Stomach (tissue), 8 donors: ENCODE measurements at regions not wholly inside any gene's neighbourhood (a gene's known extent, or its start where the extent isn't known, plus 50 kb on each side); places are given as distances from the start of the nearest gene placed in this dataset.

Experiments
- DNase-seq, 2 donors: peaks; one replicate each; pipeline versions ENCODE4 v3.0.0 to v3.0.0-alpha.2; 2013 to 2019
- H3K27ac ChIP-seq, 5 donors: fragments of 200-600 bp in 4 of 5; sonication (generic) in 4 of 5; one replicate each; pipeline ENCODE4 v1.5.1; 2013 to 2019; ENCODE audit warnings: mild to moderate bottlenecking in 1 of 5, moderate library complexity in 1 of 5
- H3K27me3 ChIP-seq, 3 donors: fragments of 200-600 bp; sonication (generic); one replicate each; pipeline ENCODE4 v1.5.1; 2017 to 2019; ENCODE audit warnings: mixed run types in 1 of 3
- H3K36me3 ChIP-seq, 4 donors: fragments of 200-600 bp; sonication (generic); 1 replicate in 3 of 4; 2 replicates in 1 of 4; pipeline ENCODE4 v1.5.1; 2016 to 2019
- H3K4me1 ChIP-seq, 4 donors: fragments of 200-600 bp; sonication (generic); one replicate each; pipeline ENCODE4 v1.5.1; 2016 to 2019
- H3K4me3 ChIP-seq, 4 donors: fragments of 200-600 bp; sonication (generic) in 3 of 4; one replicate each; pipeline ENCODE4 v1.5.1; 2016 to 2019; ENCODE audit warnings: mild to moderate bottlenecking in 1 of 4
- H3K9me3 ChIP-seq, 4 donors: fragments of 200-600 bp; sonication (generic); one replicate each; pipeline ENCODE4 v1.5.1; 2016 to 2019
- CTCF ChIP-seq, 7 experiments: fragments of 450-650 bp in 4 of 7; fragments of 200-600 bp in 3 of 7; sonication (generic) in 3 of 7; IDR thresholded peaks; one replicate each; pipeline ENCODE4 v1.5.1; 2016 to 2019; ENCODE audit warnings: antibody characterized with exemption in 7 of 7, control low read depth in 2 of 7, mild to moderate bottlenecking in 1 of 7
- EP300 ChIP-seq: sonication (generic); formaldehyde crosslinking; IDR thresholded peaks from one replicate; pipeline ENCODE4 v1.6.1; 2017; ENCODE audit warnings: antibody characterized with exemption
- POLR2A ChIP-seq, 4 donors: fragments of 450-650 bp; IDR thresholded peaks; one replicate each; pipeline ENCODE4 v1.6.1; 2016; ENCODE audit warnings: antibody characterized with exemption in 4 of 4, control low read depth in 2 of 4, mild to moderate bottlenecking in 1 of 4, moderate library complexity in 1 of 4
- POLR2AphosphoS5 ChIP-seq, 3 donors: sonication (generic); formaldehyde crosslinking; IDR thresholded peaks; one replicate each; pipeline ENCODE4 v1.6.1; 2016; ENCODE audit warnings: antibody characterized with exemption in 3 of 3
- WGBS, 5 donors: extraction: QIAGEN DNeasy Blood & Tissue Kit in 3 of 5; methylation state at CpG; one replicate each; pipeline versions ENCODE4 v1.1.5 to v1.1.7; 2013 to 2018; 5-methylcytosine and 5-hydroxymethylcytosine counted together
- intact Hi-C: fragments of 100-400 bp; cut with DNase I; formaldehyde crosslinking; loops from one replicate; pipeline ENCODE4 v1.15.1; 2023; ENCODE audit warnings: low total_unique reads
- donor health status: healthy with polysubstance abuse.
- donor health status: Bipolar disorder and iron deficiency.
- donor health status: healthy.

DNA sequence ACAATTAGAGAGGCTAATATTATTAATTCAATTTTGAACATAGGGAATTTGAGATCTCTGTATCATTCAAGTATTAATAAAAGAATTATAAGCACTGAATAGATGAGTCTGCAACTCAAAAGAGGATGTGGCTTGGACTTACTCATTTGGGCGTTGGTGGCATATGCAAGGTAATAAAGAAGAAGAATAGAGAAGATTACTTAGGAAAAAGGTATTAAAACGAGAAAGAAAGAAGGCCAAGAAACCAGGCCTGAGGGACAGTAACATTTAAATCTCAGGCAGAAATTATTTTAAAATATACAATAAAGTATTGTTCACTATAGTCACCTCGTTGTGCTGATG, 383.0 kb upstream of the INTU start:
- H3K27me3 ChIP-seq: no peaks in the 10 kb centered on the region
- TF ChIP-seq POLR2A (IDR thresholded peaks at IDR 0.05) (no peak), CTCF (IDR thresholded peaks at IDR 0.05) (no peak), POLR2AphosphoS5 (IDR thresholded peaks at IDR 0.05) (no peak), EP300 (no peak)
- intact Hi-C loops: no loop called here

DNA sequence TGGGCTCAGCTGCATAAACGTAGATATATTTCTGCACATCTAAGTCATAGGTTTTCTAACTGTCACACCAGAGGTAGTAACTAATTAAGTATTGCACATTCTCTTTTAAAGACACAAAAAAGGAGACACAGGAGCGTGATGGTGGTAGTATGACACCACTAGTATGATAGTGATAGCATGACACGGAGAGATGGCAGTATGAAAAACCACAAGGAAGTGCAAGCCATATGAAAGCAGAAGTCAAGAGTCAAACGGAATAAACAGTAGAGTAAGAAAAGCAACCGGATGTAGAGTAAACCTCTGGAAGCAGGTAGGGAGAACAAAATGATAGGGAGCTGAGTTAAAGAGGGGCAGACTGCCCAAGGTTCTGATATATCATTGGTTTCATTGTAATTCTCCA, 382.2 kb upstream of the INTU start:
- 63 to 78% (median 71%) methylated on average over 5 of the region's 5 CpGs for WGBS, 5 donors
- H3K9me3 ChIP-seq: no peaks in the 10 kb centered on the region
- TF ChIP-seq EP300 (no peak), POLR2A (IDR thresholded peaks at IDR 0.05) (no peak), POLR2AphosphoS5 (IDR thresholded peaks at IDR 0.05) (no peak), CTCF (IDR thresholded peaks at IDR 0.05) (no peak)
- H3K27me3 ChIP-seq: no peaks in the 10 kb centered on the region
- intact Hi-C loops: no loop called here
- no peaks in the 10 kb centered on the region for H3K4me1 ChIP-seq
- H3K27ac ChIP-seq: no peak overlapping the region
- H3K36me3 ChIP-seq: no peaks in the 10 kb centered on the region
- no peak overlapping the region for H3K4me3 ChIP-seq
- DNase-seq: no peak

More for the DNA sequence above, 383.0 kb upstream of the INTU start:
- no peaks in the 10 kb centered on the region for H3K4me1 ChIP-seq
- no peak for DNase-seq
- H3K27ac ChIP-seq: no peak overlapping the region
- 61 to 70% (median 65%) methylated on average over 3 of the region's 3 CpGs for whole genome bisulfite sequencing, 5 donors
- no peak overlapping the region for H3K4me3 ChIP-seq
- H3K9me3 ChIP-seq: no peaks in the 10 kb centered on the region
- H3K36me3 ChIP-seq: no peaks in the 10 kb centered on the region

GRCh38 chr4:127251423-127251822, 381.3 kb upstream of the INTU start:
- H3K36me3 ChIP-seq: no peaks in the 10 kb centered on the region
- H3K9me3 ChIP-seq: no peaks in the 10 kb centered on the region
- TF ChIP-seq POLR2A (IDR thresholded peaks at IDR 0.05) (no peak), CTCF (IDR thresholded peaks at IDR 0.05) (no peak), POLR2AphosphoS5 (IDR thresholded peaks at IDR 0.05) (no peak), EP300 (no peak)
- no peak overlapping the region for H3K27ac ChIP-seq
- no peak overlapping the region for H3K4me3 ChIP-seq
- H3K27me3 ChIP-seq: no peaks in the 10 kb centered on the region
- DNase-seq: no peak
- no peaks in the 10 kb centered on the region for H3K4me1 ChIP-seq
- intact Hi-C loops: no loop called here

DNA sequence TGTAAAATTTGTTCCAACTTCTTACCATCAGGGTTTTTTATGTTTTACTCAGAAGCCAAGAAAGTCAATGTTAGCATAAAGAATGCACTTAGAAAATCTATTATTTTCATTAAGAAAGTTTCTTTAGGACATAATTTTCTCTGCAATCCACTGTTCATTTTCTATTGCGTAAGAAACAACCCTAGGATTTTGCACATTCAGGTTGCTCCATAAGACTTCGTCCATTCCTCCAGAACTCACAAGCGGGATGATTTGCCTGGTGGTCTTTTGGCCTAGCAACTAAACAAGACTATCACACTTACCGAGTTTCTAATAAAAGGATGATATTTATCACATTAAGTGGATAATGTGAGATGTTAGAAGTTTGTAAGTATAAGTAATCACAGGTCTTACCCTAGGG, 376.3 kb upstream of the INTU start:
- Histone ChIP-seq H3K27ac (no peak overlapping the region), H3K9me3 (no peaks in the 10 kb centered on the region), H3K4me3 (no peak overlapping the region), H3K36me3 (no peaks in the 10 kb centered on the region), H3K27me3 (no peaks in the 10 kb centered on the region), H3K4me1 (peaks cover 0 to 2% (median 0%) of the 10 kb centered on the region in 4 donors)
- 84 to 94% (median 89%) methylated on average over 4 of the region's 4 CpGs for WGBS, 5 donors
- TF ChIP-seq CTCF (IDR thresholded peaks at IDR 0.05) (no peak), POLR2A (IDR thresholded peaks at IDR 0.05) (no peak), EP300 (no peak)
- intact Hi-C loops: no loop called here
- DNase-seq: no peak

- Histone ChIP-seq H3K36me3 (no peaks in the 10 kb centered on the region), H3K27ac (no peak overlapping the region), H3K27me3 (no peaks in the 10 kb centered on the region), H3K4me3 (no peak overlapping the region), H3K9me3 (no peaks in the 10 kb centered on the region), H3K4me1 (peaks cover 0 to 8% (median 0%) of the 10 kb centered on the region in 4 donors)
- DNase-seq: no peak
- 29 to 47% (median 33%) methylated on average over 1 of the region's 1 CpG for WGBS, 5 donors
- intact Hi-C loops: no loop called here
- no peak for TF ChIP-seq CTCF (IDR thresholded peaks at IDR 0.05)
- no peak for TF ChIP-seq POLR2A (IDR thresholded peaks at IDR 0.05)
- TF ChIP-seq POLR2AphosphoS5 (IDR thresholded peaks at IDR 0.05): no peak
- no peak for TF ChIP-seq EP300
Measured at GRCh38 chr4:127261476-127261875, 371.3 kb upstream of the INTU start.
